ENCODE measurements at regions not wholly inside any gene's neighbourhood (a gene's known extent, or its start where the extent isn't known, plus 50 kb on each side); places are given as distances from the start of the nearest gene placed in this dataset.

GRCh38 chr9:96140296-96141127 is 161.5 kb downstream of the HSD17B3 start:
- WGBS, 4 donors = 49 to 65% (median 60%) methylated on average over 32 of the region's 32 CpGs
- intact Hi-C loops (cut with DNase I) = no loop called here

GRCh38 chr9:96139592-96140295 is 162.2 kb downstream of the HSD17B3 start:
- Histone ChIP-seq H3K4me3 (no peak overlapping the region), H3K27me3 (peaks cover 0 to 31% (median 2%) of the 10 kb centered on the region in 9 donors), H3K4me1 (peaks cover 0 to 45% (median 0%) of the 10 kb centered on the region in 12 donors), H3K9me3 (peaks cover 0 to 6% (median 0%) of the 10 kb centered on the region in 12 donors), H3K36me3 (no peaks in the 10 kb centered on the region), H3K27ac (peak overlapping the region in 1 of 12 donors; percentile 76)
- intact Hi-C loops (cut with DNase I) = no loop called here
- DNase-seq (peak in 1 of 5 donors; percentile 69), ATAC-seq (peak in 2 of 4 donors; percentile 29 to 42)
- 60 to 70% (median 62%) methylated on average over 14 to 15 of the region's 15 CpGs for WGBS, 4 donors
- TF ChIP-seq, protein P1, sequence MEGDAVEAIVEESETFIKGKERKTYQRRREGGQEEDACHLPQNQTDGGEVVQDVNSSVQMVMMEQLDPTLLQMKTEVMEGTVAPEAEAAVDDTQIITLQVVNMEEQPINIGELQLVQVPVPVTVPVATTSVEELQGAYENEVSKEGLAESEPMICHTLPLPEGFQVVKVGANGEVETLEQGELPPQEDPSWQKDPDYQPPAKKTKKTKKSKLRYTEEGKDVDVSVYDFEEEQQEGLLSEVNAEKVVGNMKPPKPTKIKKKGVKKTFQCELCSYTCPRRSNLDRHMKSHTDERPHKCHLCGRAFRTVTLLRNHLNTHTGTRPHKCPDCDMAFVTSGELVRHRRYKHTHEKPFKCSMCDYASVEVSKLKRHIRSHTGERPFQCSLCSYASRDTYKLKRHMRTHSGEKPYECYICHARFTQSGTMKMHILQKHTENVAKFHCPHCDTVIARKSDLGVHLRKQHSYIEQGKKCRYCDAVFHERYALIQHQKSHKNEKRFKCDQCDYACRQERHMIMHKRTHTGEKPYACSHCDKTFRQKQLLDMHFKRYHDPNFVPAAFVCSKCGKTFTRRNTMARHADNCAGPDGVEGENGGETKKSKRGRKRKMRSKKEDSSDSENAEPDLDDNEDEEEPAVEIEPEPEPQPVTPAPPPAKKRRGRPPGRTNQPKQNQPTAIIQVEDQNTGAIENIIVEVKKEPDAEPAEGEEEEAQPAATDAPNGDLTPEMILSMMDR (IDR thresholded peaks at IDR 0.05) = no peak
- no peak for TF ChIP-seq POLR2A (IDR thresholded peaks at IDR 0.05)

More at GRCh38 chr9:96140296-96141127, 161.5 kb downstream of the HSD17B3 start:
- ATAC-seq (no peak), DNase-seq (no peak)
- Histone ChIP-seq H3K27me3 (peaks cover 0 to 37% (median 2%) of the 10 kb centered on the region in 9 donors), H3K36me3 (no peaks in the 10 kb centered on the region), H3K4me1 (peaks cover 0 to 39% (median 0%) of the 10 kb centered on the region in 12 donors), H3K9me3 (peaks cover 0 to 6% (median 0%) of the 10 kb centered on the region in 12 donors), H3K27ac (peak overlapping the region in 1 of 12 donors; percentile 76), H3K4me3 (no peak overlapping the region)
- no peak for TF ChIP-seq POLR2A (IDR thresholded peaks at IDR 0.05)
- TF ChIP-seq, protein P1 (IDR thresholded peaks at IDR 0.05) = no peak

DNA sequence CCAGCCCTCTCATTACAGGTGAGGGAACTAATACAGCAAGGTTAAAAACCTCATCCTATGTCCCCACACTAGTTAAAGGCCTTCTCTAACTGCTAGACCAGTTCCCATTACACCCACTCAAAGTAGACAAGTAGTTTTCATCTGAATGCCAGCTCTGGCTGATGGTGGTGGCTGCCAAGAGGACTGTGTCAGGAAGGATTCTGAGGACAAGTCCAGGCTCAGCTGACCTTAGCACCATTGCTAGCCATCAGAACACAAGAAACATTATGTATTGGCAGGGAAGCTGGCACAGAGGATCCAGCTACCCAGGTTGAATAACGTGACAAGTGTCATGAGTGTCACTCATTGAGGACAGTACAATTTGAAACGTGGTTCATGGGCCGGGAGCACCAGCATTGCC is 163.4 kb downstream of the HSD17B3 start:
- peak overlapping the region in 1 of 12 donors; percentile 76 for H3K27ac ChIP-seq
- WGBS, 4 donors = 83 to 95% (median 89%) methylated on average over 3 of the region's 3 CpGs
- intact Hi-C loops (cut with DNase I) = no loop called here

More for the DNA sequence above, 163.4 kb downstream of the HSD17B3 start:
- ATAC-seq = peak; percentile 9 to 33 (median 24)
- Histone ChIP-seq H3K27me3 (peaks cover 0 to 24% (median 0%) of the 10 kb centered on the region in 9 donors), H3K9me3 (peaks cover 0 to 6% (median 0%) of the 10 kb centered on the region in 12 donors), H3K4me3 (no peak overlapping the region), H3K36me3 (no peaks in the 10 kb centered on the region), H3K4me1 (peaks cover 0 to 45% (median 0%) of the 10 kb centered on the region in 12 donors)
- DNase-seq = no peak
- no peak for TF ChIP-seq POLR2A (IDR thresholded peaks at IDR 0.05)
- TF ChIP-seq, protein P1 (IDR thresholded peaks at IDR 0.05) = no peak
